GM18870 (cell line): ENCODE measurements at regions not wholly inside any gene's neighbourhood (a gene's known extent, or its start where the extent isn't known, plus 50 kb on each side); places are given as distances from the start of the nearest gene placed in this dataset.

Source experiments
- ATAC-seq: cut with Tn5 transposase; IDR thresholded peaks from one replicate; pipeline ENCODE4 v1.9.1; 2021; ENCODE audit warnings: moderate library complexity; ENCODE audit not compliant: unreplicated experiment

GRCh38 chr14:22513066-22513812, 75.8 kb downstream of the DAD1 start:
- ATAC-seq, result no peak

GRCh38 chr14:22512106-22512814, 76.8 kb downstream of the DAD1 start:
- no peak for ATAC-seq

GRCh38 chr14:22510527-22511110, 78.4 kb downstream of the DAD1 start:
- no peak for ATAC-seq

- ATAC-seq, result no peak
Measured at GRCh38 chr14:22509751-22510300, 79.2 kb downstream of the DAD1 start.

DNA sequence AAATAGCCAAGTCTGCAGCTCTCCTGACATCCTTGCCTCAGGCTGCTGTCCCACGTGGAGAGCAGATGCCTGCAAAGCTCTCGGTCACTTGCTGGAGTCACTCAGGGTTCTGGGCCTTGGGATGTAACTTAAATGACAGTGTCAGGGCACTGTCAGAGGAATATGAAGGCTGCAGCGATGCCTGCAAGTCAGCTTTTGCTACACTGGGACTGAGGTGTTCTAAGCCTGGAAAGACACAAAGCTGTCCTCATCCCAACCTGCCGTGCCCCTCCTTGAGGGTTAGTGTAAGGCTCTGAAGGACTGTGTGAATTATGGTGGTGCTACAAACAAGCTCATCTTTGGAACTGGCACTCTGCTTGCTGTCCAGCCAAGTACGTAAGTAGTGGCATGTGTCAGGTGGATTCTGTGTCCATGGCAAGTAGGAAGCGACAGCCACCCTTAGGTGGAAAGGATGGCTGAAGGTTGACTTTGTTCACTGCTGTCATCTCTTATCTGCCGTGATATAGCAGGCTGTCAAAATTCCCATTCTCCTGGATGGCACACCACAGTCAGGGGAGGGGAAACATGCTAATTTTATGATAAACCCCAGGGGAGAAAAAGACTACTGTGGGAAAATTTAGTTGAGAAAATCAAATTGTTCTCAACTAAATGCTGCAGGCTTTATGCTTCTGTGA, 79.9 kb downstream of the DAD1 start:
- ATAC-seq, result no peak

DNA sequence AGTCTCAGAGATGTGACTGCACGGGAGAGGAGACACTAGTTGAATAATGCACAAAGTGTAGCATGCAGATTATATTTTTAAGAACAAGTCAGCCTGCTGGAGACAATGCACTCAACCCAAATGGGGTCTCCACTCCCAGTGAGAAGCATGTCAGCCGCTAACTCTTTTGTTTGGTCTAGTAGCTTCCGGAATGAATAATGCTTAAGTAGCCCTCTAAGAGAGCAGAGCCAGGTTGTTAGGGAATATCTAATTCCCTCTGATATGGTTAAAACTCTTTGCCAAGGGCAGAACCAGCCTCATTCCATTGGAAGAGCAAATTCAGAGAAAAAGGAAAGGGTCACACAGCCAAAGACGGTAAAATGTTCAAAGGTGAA, 80.4 kb downstream of the DAD1 start:
- ATAC-seq, result no peak

DNA sequence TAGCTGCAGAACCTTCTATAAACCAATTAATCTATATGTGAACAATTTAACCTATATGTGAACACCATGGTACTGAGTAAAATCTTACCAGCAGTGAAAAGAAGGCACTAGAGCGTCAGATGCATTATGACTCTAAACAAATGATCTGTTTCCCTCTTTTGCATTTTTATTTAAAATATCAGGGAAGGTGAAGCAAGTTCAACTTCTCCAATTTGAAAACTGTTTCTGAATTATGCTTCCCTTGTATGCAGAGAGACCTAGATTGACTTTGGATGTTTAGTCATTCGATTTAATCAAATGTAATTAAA, 80.9 kb downstream of the DAD1 start:
- no peak for ATAC-seq

GRCh38 chr14:22506778-22507351, 82.2 kb downstream of the DAD1 start:
- ATAC-seq, result no peak

- ATAC-seq, result no peak
Measured at GRCh38 chr14:22506378-22506710, 82.7 kb downstream of the DAD1 start.

DNA sequence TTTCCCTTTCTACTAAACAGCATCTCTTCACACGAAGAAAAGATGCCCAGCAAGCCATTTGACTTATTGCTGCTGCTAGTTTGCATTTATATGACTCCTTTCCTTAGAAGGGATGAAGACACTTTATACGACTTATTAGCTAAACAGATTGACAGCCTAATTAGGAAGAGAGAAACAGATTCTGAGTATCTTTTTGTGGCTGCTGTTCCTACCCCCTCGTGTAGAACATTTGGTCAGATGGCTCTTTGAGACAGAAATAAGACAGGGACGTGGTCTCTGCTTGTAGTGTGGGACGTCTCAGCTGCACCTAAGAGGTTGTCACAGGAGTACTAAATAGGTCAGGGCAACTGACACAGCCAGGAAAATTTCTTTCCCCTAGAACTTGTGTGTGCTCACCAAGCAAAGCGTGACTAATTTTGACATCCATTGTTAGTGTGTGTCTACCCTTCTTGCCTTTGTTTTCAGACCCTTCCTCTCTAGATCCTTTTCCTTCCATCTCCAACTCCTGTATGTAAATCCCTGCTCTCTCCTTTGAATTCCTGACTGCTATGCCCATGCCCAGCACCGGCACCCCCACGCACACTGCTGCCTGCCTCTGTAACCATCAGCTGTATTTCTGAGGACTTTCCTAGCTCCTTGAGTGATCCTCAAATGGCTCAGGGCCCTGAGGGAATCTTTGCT, 83.2 kb downstream of the DAD1 start:
- ATAC-seq, result no peak

DNA sequence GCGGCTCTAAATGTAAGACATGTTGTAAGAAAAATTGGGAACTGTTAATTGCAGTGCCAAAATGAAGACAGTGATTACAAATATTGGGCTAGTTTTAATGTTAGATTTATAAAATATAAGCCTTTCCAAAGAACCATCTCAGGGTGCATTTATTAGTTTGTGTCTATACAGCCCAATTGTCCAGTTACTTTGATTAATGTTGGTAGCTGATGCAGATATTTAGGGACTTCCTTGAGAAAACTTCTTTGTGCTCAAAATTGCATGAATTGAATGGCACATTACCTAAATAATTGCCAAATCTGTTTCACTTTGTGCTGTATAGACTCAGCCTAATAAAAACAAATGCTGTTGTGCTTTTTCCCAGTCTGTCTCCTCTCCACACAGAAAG, 83.7 kb downstream of the DAD1 start:
- no peak for ATAC-seq

- ATAC-seq, result no peak
Measured at GRCh38 chr14:22502551-22502950, 86.5 kb downstream of the DAD1 start.

GRCh38 chr14:22502007-22502406, 87.0 kb downstream of the DAD1 start:
- no peak for ATAC-seq

- no peak for ATAC-seq
Measured at GRCh38 chr14:22500954-22501726, 87.9 kb downstream of the DAD1 start.

- ATAC-seq, result no peak
Measured at GRCh38 chr14:22500525-22500924, 88.5 kb downstream of the DAD1 start.

DNA sequence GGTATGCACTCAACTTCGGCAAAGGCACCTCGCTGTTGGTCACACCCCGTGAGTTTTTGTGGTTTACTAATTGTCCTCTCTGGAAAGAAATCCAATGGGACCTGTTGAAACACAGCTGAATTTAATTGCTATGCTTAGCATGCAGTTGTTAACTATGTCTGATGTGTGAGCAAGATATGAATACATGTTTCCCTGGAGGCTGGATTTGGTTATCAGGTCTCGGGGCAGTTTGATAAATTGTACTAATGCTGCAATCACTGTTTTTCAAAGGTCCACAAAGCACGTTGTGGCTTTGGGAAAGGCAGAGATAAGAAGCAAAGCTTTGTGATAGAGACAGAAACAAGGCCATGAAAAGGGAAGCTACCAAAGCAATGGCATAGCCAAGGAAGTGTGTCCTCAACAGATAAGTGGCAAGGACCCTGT, 91.3 kb downstream of the DAD1 start:
- no peak for ATAC-seq

DNA sequence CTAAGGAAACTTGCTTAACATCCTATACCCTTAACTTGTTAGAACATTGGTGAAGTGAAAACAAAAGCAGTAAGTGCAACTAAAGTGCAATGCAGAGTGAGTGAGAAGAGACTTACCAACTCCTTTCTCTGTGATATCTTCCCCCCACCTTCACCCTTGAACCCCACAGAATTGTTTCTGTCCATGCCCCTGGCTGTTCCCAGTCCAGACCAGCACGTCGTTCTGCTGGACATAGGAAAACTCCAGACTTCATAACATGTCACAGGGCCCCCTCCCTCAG, 91.9 kb downstream of the DAD1 start:
- ATAC-seq, result no peak

- ATAC-seq, result no peak
Measured at GRCh38 chr14:22494486-22495135, 94.4 kb downstream of the DAD1 start.

- ATAC-seq, result no peak
Measured at GRCh38 chr14:22493753-22494152, 95.3 kb downstream of the DAD1 start.
